HEK293 (cell line): ENCODE measurements at regions not wholly inside any gene's neighbourhood (a gene's known extent, or its start where the extent isn't known, plus 50 kb on each side); places are given as distances from the start of the nearest gene placed in this dataset.

Experiments used
- ELK4 ChIP-seq: IDR thresholded peaks from 2 replicates; pipeline ENCODE4 v1.6.1; 2011; ENCODE audit warnings: mild to moderate bottlenecking, low read depth, low read length, borderline replicate concordance
- MZF1 ChIP-seq: fragments of 450-650 bp; formaldehyde crosslinking; IDR thresholded peaks from 2 replicates; pipeline ENCODE4 v1.5.1; 2017; ENCODE audit warnings: missing biosample characterization, missing genetic modification characterization, borderline replicate concordance
- ZBTB21 ChIP-seq: fragments of 450-650 bp; formaldehyde crosslinking; IDR thresholded peaks from 2 replicates; pipeline ENCODE4 v1.5.1; 2017; ENCODE audit warnings: missing biosample characterization, missing genetic modification characterization
- ZBTB8A ChIP-seq: fragments of 450-650 bp; formaldehyde crosslinking; IDR thresholded peaks from 2 replicates; pipeline ENCODE4 v1.5.1; 2016; ENCODE audit warnings: missing biosample characterization, missing genetic modification characterization
- ZNF184 ChIP-seq: fragments of 450-650 bp; IDR thresholded peaks from 2 replicates; pipeline ENCODE4 v1.5.1; 2018; ENCODE audit warnings: missing biosample characterization, mild to moderate bottlenecking, missing genetic modification characterization
- ZNF391 ChIP-seq: fragments of 450-650 bp; formaldehyde crosslinking; IDR thresholded peaks from 2 replicates; pipeline ENCODE4 v1.5.1; 2016; ENCODE audit warnings: low read depth, missing biosample characterization, missing genetic modification characterization, borderline replicate concordance
- TF ChIP-seq, protein P1 (sequence below): fragments of 450-650 bp; formaldehyde crosslinking; IDR thresholded peaks from 2 replicates; pipeline ENCODE4 v1.5.1; 2016; ENCODE audit warnings: missing biosample characterization, missing genetic modification characterization
- TF ChIP-seq, protein P2 (sequence below): fragments of 450-650 bp; formaldehyde crosslinking; IDR thresholded peaks from 2 replicates; pipeline ENCODE4 v1.5.1; 2016; ENCODE audit warnings: missing biosample characterization, missing genetic modification characterization
- TF ChIP-seq, protein P3 (sequence below): fragments of 450-650 bp; formaldehyde crosslinking; IDR thresholded peaks from 2 replicates; pipeline ENCODE4 v1.5.1; 2016; ENCODE audit warnings: missing biosample characterization, missing genetic modification characterization

DNA sequence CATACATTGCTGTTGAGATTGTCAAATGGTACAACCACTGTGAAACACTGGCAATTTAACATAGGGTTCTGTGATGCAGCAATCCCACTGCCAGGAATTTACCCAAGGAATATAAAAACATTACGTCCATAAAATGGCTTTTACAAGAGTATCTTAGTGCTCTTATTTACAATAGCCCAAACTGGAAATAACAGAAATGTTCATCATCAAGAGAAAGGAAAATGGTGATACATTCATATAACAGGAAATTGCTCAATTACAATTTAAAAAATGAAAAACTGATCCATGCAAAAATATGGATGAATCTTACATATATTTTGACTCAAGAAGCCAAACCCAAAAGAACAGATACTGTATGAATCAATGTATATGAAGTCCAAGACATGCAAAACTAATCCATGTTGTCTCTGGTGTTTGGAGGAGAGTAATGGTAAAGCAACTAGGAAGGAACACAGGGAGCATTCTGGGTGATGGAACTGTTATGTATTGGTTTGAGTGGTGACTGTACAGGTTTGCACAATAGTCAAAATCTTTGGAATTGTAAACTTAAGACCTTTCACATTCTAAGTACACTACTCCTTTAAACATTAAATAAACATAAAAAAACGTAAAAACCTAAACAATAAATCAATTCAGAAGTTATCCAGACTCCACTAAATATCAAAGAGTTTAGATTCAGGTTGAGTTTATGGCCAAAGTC, 104.8 kb upstream of the WDR75 start:
- TF ChIP-seq ZNF184 (tag by site-specific recombination), result no peak
- no peak for TF ChIP-seq ZBTB21 (tag by site-specific recombination)
- TF ChIP-seq, protein P1, sequence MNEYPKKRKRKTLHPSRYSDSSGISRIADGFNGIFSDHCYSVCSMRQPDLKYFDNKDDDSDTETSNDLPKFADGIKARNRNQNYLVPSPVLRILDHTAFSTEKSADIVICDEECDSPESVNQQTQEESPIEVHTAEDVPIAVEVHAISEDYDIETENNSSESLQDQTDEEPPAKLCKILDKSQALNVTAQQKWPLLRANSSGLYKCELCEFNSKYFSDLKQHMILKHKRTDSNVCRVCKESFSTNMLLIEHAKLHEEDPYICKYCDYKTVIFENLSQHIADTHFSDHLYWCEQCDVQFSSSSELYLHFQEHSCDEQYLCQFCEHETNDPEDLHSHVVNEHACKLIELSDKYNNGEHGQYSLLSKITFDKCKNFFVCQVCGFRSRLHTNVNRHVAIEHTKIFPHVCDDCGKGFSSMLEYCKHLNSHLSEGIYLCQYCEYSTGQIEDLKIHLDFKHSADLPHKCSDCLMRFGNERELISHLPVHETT, result no peak
- TF ChIP-seq, protein P2, sequence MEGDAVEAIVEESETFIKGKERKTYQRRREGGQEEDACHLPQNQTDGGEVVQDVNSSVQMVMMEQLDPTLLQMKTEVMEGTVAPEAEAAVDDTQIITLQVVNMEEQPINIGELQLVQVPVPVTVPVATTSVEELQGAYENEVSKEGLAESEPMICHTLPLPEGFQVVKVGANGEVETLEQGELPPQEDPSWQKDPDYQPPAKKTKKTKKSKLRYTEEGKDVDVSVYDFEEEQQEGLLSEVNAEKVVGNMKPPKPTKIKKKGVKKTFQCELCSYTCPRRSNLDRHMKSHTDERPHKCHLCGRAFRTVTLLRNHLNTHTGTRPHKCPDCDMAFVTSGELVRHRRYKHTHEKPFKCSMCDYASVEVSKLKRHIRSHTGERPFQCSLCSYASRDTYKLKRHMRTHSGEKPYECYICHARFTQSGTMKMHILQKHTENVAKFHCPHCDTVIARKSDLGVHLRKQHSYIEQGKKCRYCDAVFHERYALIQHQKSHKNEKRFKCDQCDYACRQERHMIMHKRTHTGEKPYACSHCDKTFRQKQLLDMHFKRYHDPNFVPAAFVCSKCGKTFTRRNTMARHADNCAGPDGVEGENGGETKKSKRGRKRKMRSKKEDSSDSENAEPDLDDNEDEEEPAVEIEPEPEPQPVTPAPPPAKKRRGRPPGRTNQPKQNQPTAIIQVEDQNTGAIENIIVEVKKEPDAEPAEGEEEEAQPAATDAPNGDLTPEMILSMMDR, result no peak
- no peak for TF ChIP-seq ELK4
- TF ChIP-seq ZBTB8A (tag by site-specific recombination), result no peak
- TF ChIP-seq MZF1 (tag by site-specific recombination), result no peak
- TF ChIP-seq ZNF391 (tag by site-specific recombination), result no peak
- TF ChIP-seq, protein P3, sequence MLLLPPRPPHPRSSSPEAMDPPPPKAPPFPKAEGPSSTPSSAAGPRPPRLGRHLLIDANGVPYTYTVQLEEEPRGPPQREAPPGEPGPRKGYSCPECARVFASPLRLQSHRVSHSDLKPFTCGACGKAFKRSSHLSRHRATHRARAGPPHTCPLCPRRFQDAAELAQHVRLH (tag by site-specific recombination), result no peak
